ENCODE measurements at regions not wholly inside any gene's neighbourhood (a gene's known extent, or its start where the extent isn't known, plus 50 kb on each side); places are given as distances from the start of the nearest gene placed in this dataset.
A peak's percentile ranks its signal among the peaks of the same experiment; 100 is the strongest.
"Not testable (repeated sequence)": the region's sequence is repeated elsewhere in the genome, so short reads cannot be mapped to it uniquely, and the experiment has no call there.

- H3K27ac Mint-ChIP-seq: no peak overlapping the region
- no peaks in the 10 kb centered on the region for H3K36me3 Mint-ChIP-seq
- DNase-seq (ENCODE audit: low spot score in 2 of 2, unreplicated experiment in 2 of 2): no peak
- H3K9me3 Mint-ChIP-seq: peaks cover 44% of the 10 kb centered on the region
- H3K4me3 Mint-ChIP-seq: no peak overlapping the region
- no peaks in the 10 kb centered on the region for H3K4me1 Mint-ChIP-seq
- H3K27me3 Mint-ChIP-seq (ENCODE audit: low read depth): peaks cover 4% of the 10 kb centered on the region
- no peak for TF ChIP-seq CTCF (IDR thresholded peaks at IDR 0.05; ENCODE audit: unreplicated experiment)
Observed at GRCh38 chr12:30564394-30564793, 131.3 kb downstream of the IPO8 start.

GRCh38 chr12:30548203-30548602, 147.5 kb downstream of the IPO8 start:
- DNase-seq (ENCODE audit: low spot score in 2 of 2, unreplicated experiment in 2 of 2): no peak
- Mint-ChIP-seq H3K4me3 (no peak overlapping the region), H3K9me3 (peaks cover 22% of the 10 kb centered on the region), H3K36me3 (peaks cover 4% of the 10 kb centered on the region), H3K4me1 (peaks cover 8% of the 10 kb centered on the region), H3K27ac (peak overlapping the region; percentile 2), H3K27me3 (ENCODE audit: low read depth) (peaks cover 2% of the 10 kb centered on the region)
- no peak for TF ChIP-seq CTCF (IDR thresholded peaks at IDR 0.05; ENCODE audit: unreplicated experiment)

- peaks cover 42% of the 10 kb centered on the region for H3K9me3 Mint-ChIP-seq
- no peak overlapping the region for H3K4me3 Mint-ChIP-seq
- H3K4me1 Mint-ChIP-seq: peaks cover 8% of the 10 kb centered on the region
- H3K27ac Mint-ChIP-seq: no peak overlapping the region
- no peak for TF ChIP-seq CTCF (IDR thresholded peaks at IDR 0.05; ENCODE audit: unreplicated experiment)
- DNase-seq (ENCODE audit: low spot score in 2 of 2, unreplicated experiment in 2 of 2): no peak
- H3K27me3 Mint-ChIP-seq (ENCODE audit: low read depth): no peaks in the 10 kb centered on the region
- peaks cover 4% of the 10 kb centered on the region for H3K36me3 Mint-ChIP-seq
Observed at GRCh38 chr12:30546121-30546520, 149.5 kb downstream of the IPO8 start.

- not testable (repeated sequence) for H3K27ac Mint-ChIP-seq; DNase-seq (ENCODE audit: low spot score in 2 of 2, unreplicated experiment in 2 of 2); H3K4me1 Mint-ChIP-seq; H3K36me3 Mint-ChIP-seq; H3K27me3 Mint-ChIP-seq (ENCODE audit: low read depth); H3K4me3 Mint-ChIP-seq
- peaks cover 49% of the 10 kb centered on the region for H3K9me3 Mint-ChIP-seq
Observed at GRCh38 chr12:30544704-30545103, 151.0 kb downstream of the IPO8 start.

- no peaks in the 10 kb centered on the region for H3K4me1 Mint-ChIP-seq
- no peak overlapping the region for H3K4me3 Mint-ChIP-seq
- H3K9me3 Mint-ChIP-seq: peaks cover 18% of the 10 kb centered on the region
- no peaks in the 10 kb centered on the region for H3K27me3 Mint-ChIP-seq (ENCODE audit: low read depth)
- no peak overlapping the region for H3K27ac Mint-ChIP-seq
- no peaks in the 10 kb centered on the region for H3K36me3 Mint-ChIP-seq
- no peak for TF ChIP-seq CTCF (IDR thresholded peaks at IDR 0.05; ENCODE audit: unreplicated experiment)
- no peak for DNase-seq (ENCODE audit: low spot score in 2 of 2, unreplicated experiment in 2 of 2)
Observed at GRCh38 chr12:30537228-30537627, 158.4 kb downstream of the IPO8 start.

GRCh38 chr12:30533558-30534265, 162.0 kb downstream of the IPO8 start:
- no peak for DNase-seq (ENCODE audit: low spot score in 2 of 2, unreplicated experiment in 2 of 2)
- Mint-ChIP-seq H3K4me3 (no peak overlapping the region), H3K36me3 (no peaks in the 10 kb centered on the region), H3K27me3 (ENCODE audit: low read depth) (no peaks in the 10 kb centered on the region), H3K9me3 (peaks cover 7% of the 10 kb centered on the region), H3K27ac (no peak overlapping the region), H3K4me1 (peaks cover 3% of the 10 kb centered on the region)
- no peak for TF ChIP-seq CTCF (IDR thresholded peaks at IDR 0.05; ENCODE audit: unreplicated experiment)

Data from mesothelial cell of epicardium (in vitro differentiated cells).